Activated CD4-positive, CD25-positive, alpha-beta regulatory T cell treated with anti-CD3 and anti-CD28 coated beads, Interleukin-2, amount 50 U/mL, for 72 hours (primary cell): ENCODE measurements at regions not wholly inside any gene's neighbourhood (a gene's known extent, or its start where the extent isn't known, plus 50 kb on each side); places are given as distances from the start of the nearest gene placed in this dataset.

Experiments
- DNase-seq: peaks from one replicate; pipeline ENCODE4 v3.0.0; 2021

GRCh38 chr12:124457287-124458219 lies 109.9 kb downstream of the NCOR2 start:
- peak; percentile 56 for DNase-seq

- DNase-seq: no peak
Observed at GRCh38 chr12:124456652-124457152, 110.7 kb downstream of the NCOR2 start.

DNA sequence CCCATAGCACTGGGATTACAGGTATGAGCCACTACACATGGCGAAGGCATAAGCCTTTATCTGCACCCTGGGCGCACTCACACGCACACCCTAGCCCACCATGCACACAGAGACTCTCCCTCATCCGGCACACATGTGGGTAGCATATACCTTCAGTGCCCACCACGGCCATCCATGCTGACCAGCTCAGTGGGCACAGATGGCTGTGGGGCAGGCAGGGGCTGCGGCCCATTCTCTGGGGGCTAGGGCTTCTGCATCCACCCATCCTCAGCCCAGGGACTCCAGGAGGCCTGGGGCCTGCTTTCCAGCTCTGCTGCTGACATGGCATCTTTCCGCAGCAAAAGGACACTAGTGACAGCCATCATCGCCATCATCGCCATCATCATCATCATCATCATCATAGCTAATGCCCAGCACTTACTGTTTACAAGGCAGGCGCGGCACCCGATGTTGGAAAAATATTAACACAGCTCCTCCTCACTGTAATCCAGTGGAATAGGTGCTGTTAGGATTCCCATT lies 111.2 kb downstream of the NCOR2 start:
- DNase-seq: no peak

DNA sequence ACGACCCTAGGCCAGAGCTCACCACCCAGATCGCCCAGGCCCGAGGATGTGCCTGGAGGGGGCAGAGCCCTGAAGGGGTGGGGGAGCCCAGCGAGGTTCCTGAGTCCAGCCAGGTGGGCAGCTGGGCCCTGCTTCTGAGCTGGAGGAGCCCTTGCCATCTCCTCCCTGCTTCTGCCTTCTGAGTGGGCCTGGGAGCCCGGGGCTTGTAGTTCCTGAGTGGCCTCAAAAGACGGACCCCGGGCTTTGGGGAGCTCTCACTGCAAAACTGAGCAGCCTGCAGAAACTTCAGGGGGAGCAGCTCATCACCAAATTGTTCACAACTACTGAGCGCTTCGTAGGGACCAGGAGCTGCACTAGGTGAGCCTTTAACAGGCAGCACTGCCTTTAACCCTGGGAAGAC lies 112.1 kb downstream of the NCOR2 start:
- no peak for DNase-seq

- DNase-seq: no peak
Observed at GRCh38 chr12:124454735-124455134, 112.7 kb downstream of the NCOR2 start.

DNA sequence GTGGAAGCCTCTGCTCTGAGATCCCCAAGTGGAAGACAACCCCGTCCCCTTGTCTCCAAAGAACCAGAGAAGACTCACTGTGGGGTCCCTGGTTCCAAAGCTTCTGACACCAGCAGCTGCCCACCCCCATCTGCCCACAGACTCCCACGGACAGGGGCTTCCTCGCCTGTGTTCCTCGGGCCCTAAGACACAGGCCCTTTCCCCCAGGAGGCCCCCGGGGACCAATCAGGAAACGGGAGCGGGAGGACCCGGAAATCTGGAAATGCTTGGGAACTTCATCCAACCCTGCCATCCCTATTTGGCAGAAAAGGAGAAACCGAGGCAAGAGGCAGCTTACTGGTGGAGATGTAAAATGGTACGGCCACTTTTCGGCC lies 113.1 kb downstream of the NCOR2 start:
- DNase-seq: no peak

DNA sequence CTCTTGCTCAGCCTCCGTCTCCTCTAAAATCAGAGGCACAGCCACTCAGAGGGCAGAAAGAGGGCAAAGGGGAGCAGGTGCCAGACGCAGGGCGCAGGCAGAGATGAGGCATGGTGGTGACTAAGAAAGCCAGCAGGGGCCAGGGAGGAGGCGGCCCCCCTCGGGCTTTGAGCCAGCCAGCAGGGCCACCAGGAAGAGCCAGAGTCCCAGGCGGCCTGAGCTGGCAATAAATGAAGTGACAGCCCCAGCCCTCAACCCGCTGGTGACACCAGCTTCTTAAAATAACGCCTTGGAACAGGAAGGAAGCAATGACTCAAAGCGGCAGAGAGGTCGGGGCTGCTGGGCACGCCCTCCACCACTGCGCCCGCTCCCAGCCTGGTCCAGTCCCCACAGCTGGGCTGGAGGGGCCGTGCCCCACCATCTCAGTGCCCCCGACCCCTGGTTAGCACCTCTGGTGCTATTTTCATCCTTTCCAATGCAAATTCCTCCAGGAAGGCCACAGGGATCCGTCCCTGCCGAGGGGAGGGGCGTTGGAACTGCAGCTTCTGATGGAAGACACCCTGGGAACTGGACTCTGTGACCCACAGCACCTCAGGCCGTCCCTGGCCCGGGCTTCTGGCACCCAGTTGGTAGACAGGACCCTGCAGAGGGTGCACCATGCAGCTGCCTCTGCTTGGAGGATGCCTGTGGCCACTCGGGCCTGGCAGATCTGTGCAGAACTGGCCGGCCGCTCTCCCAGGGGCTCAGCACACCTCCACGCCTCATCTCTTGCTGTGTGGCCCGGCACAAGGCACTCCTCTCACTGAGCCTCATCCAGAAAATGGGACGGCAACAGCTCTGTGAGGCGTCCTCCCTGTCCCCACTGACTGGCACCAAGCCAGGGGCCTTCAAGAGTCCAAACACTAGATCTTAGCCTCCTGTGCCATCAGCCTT lies 113.7 kb downstream of the NCOR2 start:
- DNase-seq: peak; percentile 67

DNA sequence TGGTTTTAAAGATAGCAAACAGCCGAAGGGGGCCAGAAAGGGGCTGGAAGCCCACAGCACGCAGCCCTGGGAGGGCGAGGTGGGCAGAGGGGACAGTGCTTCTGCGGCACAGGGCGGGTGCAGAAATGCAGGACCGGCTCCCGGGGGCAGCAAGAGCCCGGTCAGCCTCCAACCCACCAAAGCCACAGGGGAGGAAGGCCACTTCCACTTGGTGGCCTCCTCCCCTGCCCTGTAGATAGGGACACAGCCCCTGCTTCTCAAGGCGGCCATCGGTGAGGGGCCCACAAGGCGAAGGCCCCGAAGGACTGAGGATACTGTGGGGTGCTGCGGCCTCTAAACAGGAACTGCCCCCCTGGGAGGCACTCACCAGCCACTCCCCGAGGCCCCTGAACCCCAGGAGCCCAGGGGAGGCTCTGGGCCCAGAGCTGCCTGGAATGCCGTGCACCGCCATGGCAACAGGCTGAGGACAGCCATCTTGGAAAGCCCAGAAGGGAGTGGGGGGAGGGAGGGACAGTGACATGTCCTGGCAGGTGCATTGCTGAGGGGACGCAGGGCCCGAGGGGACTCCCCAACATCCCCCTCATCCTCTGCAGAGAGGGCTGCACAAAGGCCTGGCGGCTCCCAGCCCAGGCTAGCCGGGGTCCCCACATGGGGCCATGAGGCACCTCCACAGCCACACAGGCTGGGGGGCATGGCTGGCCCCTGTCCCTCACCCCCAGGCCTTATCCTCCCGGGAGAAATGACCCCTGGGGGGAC lies 114.7 kb downstream of the NCOR2 start:
- DNase-seq: no peak

DNA sequence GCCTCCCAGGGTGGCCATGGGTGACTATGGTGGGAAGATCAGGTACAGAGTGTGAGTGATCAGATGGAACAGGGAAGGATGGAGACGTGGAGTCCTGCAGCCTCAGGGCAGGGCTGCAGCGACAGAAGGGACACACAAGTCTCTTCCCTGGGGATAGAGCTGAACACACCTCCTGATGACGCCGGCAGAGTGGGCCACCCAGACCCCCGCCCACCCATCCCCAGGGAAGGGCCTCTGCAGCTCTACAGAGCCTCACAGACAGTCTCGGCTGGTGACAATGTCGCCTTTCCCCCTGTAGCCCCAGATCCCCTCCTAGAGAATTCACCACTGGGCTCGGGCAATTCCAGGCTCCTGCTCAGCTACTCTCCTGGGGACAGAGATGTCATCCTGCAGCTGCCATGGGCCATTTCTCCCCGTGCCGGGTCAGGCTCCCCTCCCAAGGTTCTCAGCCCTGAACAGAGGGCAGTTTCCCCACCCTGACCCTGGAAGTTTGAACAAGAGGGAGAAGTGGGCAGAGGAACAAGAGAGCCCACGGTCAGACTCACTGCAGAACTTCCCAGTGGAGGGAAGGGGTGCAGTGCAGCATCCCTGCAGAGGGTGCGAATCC lies 115.7 kb downstream of the NCOR2 start:
- no peak for DNase-seq

- no peak for DNase-seq
Observed at GRCh38 chr12:124451016-124451415, 116.4 kb downstream of the NCOR2 start.

- DNase-seq: no peak
Observed at GRCh38 chr12:124450376-124450750, 117.0 kb downstream of the NCOR2 start.

GRCh38 chr12:124449623-124450375 lies 117.6 kb downstream of the NCOR2 start:
- no peak for DNase-seq

- no peak for DNase-seq
Observed at GRCh38 chr12:124448955-124449622, 118.3 kb downstream of the NCOR2 start.

GRCh38 chr12:124448241-124448954 lies 119.0 kb downstream of the NCOR2 start:
- no peak for DNase-seq

DNA sequence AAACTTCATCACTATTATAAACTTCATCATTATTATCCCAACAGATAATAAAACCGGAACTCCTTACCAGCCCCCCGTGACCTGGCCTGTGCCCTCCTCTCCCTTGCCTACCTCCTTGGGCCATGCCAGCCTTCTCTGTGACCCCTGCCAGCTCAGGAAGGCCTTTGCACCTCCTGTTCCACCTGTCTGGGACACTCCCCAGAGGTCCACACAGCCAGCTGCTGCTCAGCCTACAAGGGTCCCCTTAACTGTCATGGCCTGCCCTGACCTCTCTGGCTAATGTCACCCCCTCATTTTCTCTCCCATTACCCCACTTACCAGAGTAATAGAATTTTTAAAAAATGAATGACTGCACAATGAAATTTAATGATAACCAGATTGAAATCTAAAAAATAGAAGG lies 121.0 kb downstream of the NCOR2 start:
- no peak for DNase-seq

DNA sequence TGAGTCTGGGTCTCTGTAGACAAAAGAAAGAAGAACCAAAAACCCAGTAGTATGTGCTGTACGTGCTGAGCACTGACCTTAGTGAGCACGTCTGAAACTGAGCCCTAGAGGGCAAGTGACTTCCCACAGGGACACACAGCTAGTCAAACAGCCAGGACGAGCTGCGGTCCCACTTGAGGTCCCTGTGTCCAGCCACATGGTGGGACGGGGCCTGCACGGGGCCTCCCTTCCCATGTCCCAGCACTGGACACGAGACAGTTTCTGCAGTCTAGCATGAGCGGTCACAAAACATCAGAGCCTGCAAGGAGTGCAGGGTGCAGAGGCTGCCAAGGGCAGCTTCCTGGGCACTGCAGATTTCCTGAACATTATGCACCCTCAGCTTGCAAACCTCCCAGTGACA lies 121.6 kb downstream of the NCOR2 start:
- DNase-seq: no peak

DNA sequence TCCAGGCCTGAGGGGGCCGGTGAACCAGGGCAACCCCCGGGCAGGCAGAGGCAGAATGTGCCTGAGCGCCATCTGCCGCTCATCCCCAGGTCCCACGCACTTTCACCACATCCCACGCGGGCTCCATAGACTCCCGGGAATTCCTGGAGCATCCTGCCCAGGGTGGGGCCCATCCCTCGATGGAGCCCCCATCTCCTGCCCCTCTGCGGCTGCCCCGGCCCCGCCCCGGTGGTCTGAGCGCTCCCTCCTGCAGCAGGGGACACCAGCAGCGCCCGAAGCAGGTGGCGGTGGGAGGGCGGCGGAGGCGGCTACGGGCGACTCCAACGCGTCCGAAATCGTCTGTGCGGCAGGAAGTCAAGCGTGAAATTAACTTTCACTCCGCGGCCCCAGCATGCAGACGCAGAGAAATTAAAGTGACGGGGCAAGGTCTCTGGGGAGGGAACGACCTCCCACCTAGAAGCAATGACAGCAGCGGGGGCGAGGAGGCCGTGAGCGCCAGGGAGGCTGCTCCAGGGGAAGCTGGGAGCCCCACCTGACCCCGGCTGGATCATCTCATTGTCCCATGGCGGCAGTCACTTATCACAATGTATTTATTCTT lies 122.2 kb downstream of the NCOR2 start:
- DNase-seq: no peak

- DNase-seq: no peak
Observed at GRCh38 chr12:124443931-124444712, 123.3 kb downstream of the NCOR2 start.
